Mesothelial cell of epicardium (in vitro differentiated cells): ENCODE measurements at regions not wholly inside any gene's neighbourhood (a gene's known extent, or its start where the extent isn't known, plus 50 kb on each side); places are given as distances from the start of the nearest gene placed in this dataset.

ENCODE experiments used
- DNase-seq, 2 experiments: peaks; one replicate each; pipeline ENCODE4 v3.0.0; 2021; ENCODE audit warnings: low spot score in 2 of 2; ENCODE audit not compliant: unreplicated experiment in 2 of 2
- H3K27ac Mint-ChIP-seq: 2 replicates; pipeline ENCODE4 v1.8.0; 2021; ENCODE audit warnings: mixed read lengths
- H3K27me3 Mint-ChIP-seq: 2 replicates; pipeline ENCODE4 v1.8.0; 2021; ENCODE audit warnings: low read depth, mixed read lengths
- H3K36me3 Mint-ChIP-seq: 2 replicates; pipeline ENCODE4 v1.8.0; 2021; ENCODE audit warnings: mixed read lengths
- H3K4me1 Mint-ChIP-seq: 2 replicates; pipeline ENCODE4 v1.8.0; 2021; ENCODE audit warnings: mixed read lengths
- H3K4me3 Mint-ChIP-seq: 2 replicates; pipeline ENCODE4 v1.8.0; 2021; ENCODE audit warnings: mild to moderate bottlenecking, moderate library complexity, mixed read lengths
- H3K9me3 Mint-ChIP-seq: 2 replicates; pipeline ENCODE4 v1.8.0; 2021; ENCODE audit warnings: mixed read lengths
- TF ChIP-seq, protein P1 (sequence below): fragments of 200-600 bp; sonication (generic); IDR thresholded peaks from one replicate; pipeline ENCODE4 v1.5.0; 2021; ENCODE audit warnings: antibody characterized with exemption; ENCODE audit not compliant: unreplicated experiment

DNA sequence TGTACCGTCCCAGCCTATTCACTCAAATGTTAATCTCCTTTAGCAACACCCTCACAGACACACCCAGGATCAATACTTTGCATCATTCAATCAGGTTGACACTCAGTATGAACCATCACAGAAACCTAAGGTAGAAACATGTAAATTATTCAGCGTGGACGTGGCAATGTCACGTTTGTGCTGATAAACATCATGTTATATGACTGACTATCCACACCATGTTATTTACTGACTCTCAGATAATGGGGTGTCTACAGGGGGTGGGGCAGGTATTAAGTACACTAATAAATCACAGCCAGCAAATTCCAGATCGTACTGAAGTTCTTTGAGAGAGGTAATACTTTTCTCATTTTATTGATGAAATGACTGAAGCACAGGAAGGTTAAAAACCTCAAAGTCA, 280.0 kb downstream of the C12orf75 start:
- H3K36me3 Mint-ChIP-seq: no peaks in the 10 kb centered on the region
- H3K4me3 Mint-ChIP-seq: no peak overlapping the region
- no peaks in the 10 kb centered on the region for H3K27me3 Mint-ChIP-seq
- H3K27ac Mint-ChIP-seq: no peak overlapping the region
- peaks cover 9% of the 10 kb centered on the region for H3K9me3 Mint-ChIP-seq
- TF ChIP-seq, protein P1, sequence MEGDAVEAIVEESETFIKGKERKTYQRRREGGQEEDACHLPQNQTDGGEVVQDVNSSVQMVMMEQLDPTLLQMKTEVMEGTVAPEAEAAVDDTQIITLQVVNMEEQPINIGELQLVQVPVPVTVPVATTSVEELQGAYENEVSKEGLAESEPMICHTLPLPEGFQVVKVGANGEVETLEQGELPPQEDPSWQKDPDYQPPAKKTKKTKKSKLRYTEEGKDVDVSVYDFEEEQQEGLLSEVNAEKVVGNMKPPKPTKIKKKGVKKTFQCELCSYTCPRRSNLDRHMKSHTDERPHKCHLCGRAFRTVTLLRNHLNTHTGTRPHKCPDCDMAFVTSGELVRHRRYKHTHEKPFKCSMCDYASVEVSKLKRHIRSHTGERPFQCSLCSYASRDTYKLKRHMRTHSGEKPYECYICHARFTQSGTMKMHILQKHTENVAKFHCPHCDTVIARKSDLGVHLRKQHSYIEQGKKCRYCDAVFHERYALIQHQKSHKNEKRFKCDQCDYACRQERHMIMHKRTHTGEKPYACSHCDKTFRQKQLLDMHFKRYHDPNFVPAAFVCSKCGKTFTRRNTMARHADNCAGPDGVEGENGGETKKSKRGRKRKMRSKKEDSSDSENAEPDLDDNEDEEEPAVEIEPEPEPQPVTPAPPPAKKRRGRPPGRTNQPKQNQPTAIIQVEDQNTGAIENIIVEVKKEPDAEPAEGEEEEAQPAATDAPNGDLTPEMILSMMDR: no peak
- H3K4me1 Mint-ChIP-seq: no peaks in the 10 kb centered on the region
- DNase-seq: no peak

DNA sequence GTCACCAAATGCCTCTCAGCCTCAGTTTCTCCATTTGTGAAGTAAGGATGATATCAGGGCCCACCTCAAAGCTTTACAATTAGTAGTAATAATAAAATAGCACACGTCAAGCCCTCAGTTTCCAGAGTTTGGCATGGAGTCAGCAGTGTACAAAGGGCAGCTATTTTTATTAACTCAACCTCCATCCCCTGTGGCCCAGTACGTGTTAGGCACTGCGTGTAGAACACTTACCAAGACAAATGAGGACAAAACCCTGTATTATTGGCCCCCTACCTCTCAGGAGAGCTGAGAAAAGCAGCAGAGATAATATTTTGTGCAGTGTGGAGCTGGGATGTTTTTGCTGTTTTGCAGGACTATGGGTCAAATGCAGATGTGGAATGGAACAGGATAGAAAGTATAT, 280.8 kb downstream of the C12orf75 start:
- Mint-ChIP-seq H3K36me3 (no peaks in the 10 kb centered on the region), H3K9me3 (peaks cover 9% of the 10 kb centered on the region), H3K27me3 (no peaks in the 10 kb centered on the region), H3K4me3 (no peak overlapping the region), H3K27ac (no peak overlapping the region), H3K4me1 (peaks cover under 1% of the 10 kb centered on the region)
- TF ChIP-seq, protein P1: no peak
- DNase-seq: no peak

DNA sequence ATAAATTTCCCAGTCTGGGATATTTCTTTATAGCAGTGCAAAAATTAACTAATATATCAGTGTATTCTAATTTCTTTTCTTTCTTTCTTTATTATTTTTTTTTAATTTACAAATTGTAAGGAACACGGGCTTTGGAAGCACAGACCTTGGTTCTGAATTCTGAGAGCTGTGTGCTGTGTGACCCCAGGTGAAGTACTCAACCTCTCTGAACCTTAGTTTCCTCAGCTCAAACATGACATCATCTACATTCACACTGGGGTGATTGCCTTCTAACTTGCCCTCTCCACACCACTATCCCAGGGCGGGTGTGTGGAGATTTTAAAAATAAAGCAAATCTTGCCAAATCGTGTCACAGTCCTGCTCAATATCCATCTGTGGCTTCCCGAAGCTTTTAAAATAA, 282.8 kb downstream of the C12orf75 start:
- no peak for DNase-seq
- TF ChIP-seq, protein P1: no peak
- H3K36me3 Mint-ChIP-seq: no peaks in the 10 kb centered on the region

DNA sequence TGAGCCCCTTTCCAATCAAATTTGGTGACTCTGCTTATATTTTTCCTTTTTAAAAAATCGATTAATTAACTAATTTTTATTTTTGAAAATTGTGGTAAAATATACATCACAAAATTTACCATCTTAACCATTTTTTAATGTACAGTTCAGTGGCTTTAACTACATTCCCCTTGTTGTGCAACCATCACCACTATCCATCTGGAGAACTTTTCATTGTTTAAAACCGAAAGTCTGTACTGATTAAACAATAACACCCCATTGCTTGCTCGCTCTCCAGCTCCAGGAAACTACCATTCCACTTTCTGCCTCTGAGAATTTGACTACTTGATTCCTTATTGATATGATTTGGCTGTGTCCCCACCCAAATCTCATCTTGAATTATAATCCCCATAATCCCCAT, 283.4 kb downstream of the C12orf75 start:
- no peak for DNase-seq
- Mint-ChIP-seq H3K27ac (no peak overlapping the region), H3K4me3 (no peak overlapping the region), H3K9me3 (peaks cover 4% of the 10 kb centered on the region), H3K27me3 (no peaks in the 10 kb centered on the region), H3K4me1 (peaks cover 15% of the 10 kb centered on the region), H3K36me3 (no peaks in the 10 kb centered on the region)
- TF ChIP-seq, protein P1: no peak

More for the DNA sequence above, 282.8 kb downstream of the C12orf75 start:
- no peak overlapping the region for H3K27ac Mint-ChIP-seq
- H3K4me1 Mint-ChIP-seq: peaks cover 15% of the 10 kb centered on the region
- H3K27me3 Mint-ChIP-seq: no peaks in the 10 kb centered on the region
- H3K4me3 Mint-ChIP-seq: no peak overlapping the region
- peaks cover 4% of the 10 kb centered on the region for H3K9me3 Mint-ChIP-seq

DNA sequence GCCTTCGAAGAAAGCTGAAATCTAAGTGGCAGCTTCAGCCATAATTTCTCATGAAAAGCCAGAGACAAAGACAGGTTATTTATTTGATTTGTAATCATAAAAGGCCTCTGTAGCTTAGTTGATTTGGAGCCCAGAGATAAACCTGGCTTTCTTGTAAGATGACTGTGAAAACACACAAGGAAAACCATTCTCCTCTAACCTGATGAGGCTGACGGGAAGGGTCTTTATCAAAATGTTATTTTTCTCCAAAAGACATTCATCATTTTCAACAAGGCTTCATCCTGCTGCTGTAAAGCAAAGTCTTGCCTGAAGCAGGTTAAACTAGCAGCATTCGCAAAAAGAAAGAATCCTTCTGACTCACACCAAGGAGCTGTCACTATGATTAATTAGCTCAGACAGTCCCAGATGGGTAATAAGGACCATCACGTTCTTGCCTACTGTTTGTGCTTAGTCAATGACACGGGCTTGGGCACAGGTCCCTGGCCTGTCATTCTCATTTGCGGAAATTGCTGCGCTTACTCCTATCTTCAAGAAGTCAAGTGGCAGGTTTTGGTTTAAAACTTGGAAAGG, 286.6 kb downstream of the C12orf75 start:
- TF ChIP-seq, protein P1: no peak

DNA sequence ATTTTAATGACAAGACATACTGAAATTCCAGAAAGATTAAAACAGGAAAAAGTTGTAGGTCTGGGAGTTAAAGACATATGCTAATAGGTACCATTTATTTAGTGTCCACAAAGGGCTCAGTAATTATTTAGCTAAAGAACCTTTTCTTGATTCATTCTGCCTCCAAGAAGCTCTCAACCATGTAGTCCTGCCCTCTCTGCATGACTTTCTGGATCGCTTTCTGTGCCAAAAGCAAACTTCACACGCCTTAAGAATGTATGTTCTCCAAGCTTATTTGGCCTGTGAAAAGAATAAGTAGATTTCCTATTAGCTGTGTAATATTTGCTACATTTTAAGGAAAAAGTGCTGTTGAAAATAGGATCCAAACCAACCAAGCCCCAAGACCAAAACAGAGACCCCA, 291.7 kb downstream of the C12orf75 start:
- no peak for DNase-seq
- H3K4me1 Mint-ChIP-seq: peaks cover 34% of the 10 kb centered on the region
- H3K4me3 Mint-ChIP-seq: no peak overlapping the region
- TF ChIP-seq, protein P1: no peak
- peak overlapping the region; percentile 5 for H3K27ac Mint-ChIP-seq
- H3K9me3 Mint-ChIP-seq: peaks cover 13% of the 10 kb centered on the region
- no peaks in the 10 kb centered on the region for H3K36me3 Mint-ChIP-seq
- no peaks in the 10 kb centered on the region for H3K27me3 Mint-ChIP-seq

More for the DNA sequence above, 286.6 kb downstream of the C12orf75 start:
- Mint-ChIP-seq H3K4me3 (no peak overlapping the region), H3K9me3 (peaks cover 13% of the 10 kb centered on the region), H3K4me1 (peaks cover 20% of the 10 kb centered on the region), H3K36me3 (no peaks in the 10 kb centered on the region), H3K27me3 (no peaks in the 10 kb centered on the region), H3K27ac (peak overlapping the region; percentile 75)
- DNase-seq: no peak
